GM18517 (cell line): ENCODE measurements at regions not wholly inside any gene's neighbourhood (a gene's known extent, or its start where the extent isn't known, plus 50 kb on each side); places are given as distances from the start of the nearest gene placed in this dataset.

Source experiments
- ATAC-seq: cut with Tn5 transposase; IDR thresholded peaks from one replicate; pipeline ENCODE4 v1.9.1; 2021; ENCODE audit warnings: mild to moderate bottlenecking, moderate library complexity; ENCODE audit not compliant: unreplicated experiment

GRCh38 chr5:92904021-92904420, 677.0 kb downstream of the NR2F1-AS1 start:
- ATAC-seq = no peak

- no peak for ATAC-seq
Observed at GRCh38 chr5:92899611-92900010, 681.4 kb downstream of the NR2F1-AS1 start.

- no peak for ATAC-seq
Observed at GRCh38 chr5:92896722-92897121, 684.3 kb downstream of the NR2F1-AS1 start.

- no peak for ATAC-seq
Observed at GRCh38 chr5:92890841-92891244, 690.2 kb downstream of the NR2F1-AS1 start.

GRCh38 chr5:92889140-92889539, 691.9 kb downstream of the NR2F1-AS1 start:
- no peak for ATAC-seq

- no peak for ATAC-seq
Observed at GRCh38 chr5:92887254-92887653, 693.8 kb downstream of the NR2F1-AS1 start.

GRCh38 chr5:92886751-92887150, 694.3 kb downstream of the NR2F1-AS1 start:
- ATAC-seq = no peak

- ATAC-seq = no peak
Observed at GRCh38 chr5:92885950-92886349, 695.1 kb downstream of the NR2F1-AS1 start.

GRCh38 chr5:92884469-92884868, 696.5 kb downstream of the NR2F1-AS1 start:
- ATAC-seq = no peak

- no peak for ATAC-seq
Observed at GRCh38 chr5:92879806-92880543, 701.0 kb downstream of the NR2F1-AS1 start.

- ATAC-seq = no peak
Observed at GRCh38 chr5:92874790-92875189, 706.2 kb downstream of the NR2F1-AS1 start.

- ATAC-seq = no peak
Observed at GRCh38 chr5:92868442-92868841, 712.6 kb downstream of the NR2F1-AS1 start.

- ATAC-seq = no peak
Observed at GRCh38 chr5:92864591-92864990, 716.4 kb downstream of the NR2F1-AS1 start.

GRCh38 chr5:92863666-92864065, 717.4 kb downstream of the NR2F1-AS1 start:
- no peak for ATAC-seq

GRCh38 chr5:92861531-92862285, 719.3 kb downstream of the NR2F1-AS1 start:
- no peak for ATAC-seq

- ATAC-seq = no peak
Observed at GRCh38 chr5:92860061-92860460, 721.0 kb downstream of the NR2F1-AS1 start.

GRCh38 chr5:92852219-92852618, 728.8 kb downstream of the NR2F1-AS1 start:
- ATAC-seq = no peak

- ATAC-seq = no peak
Observed at GRCh38 chr5:92850886-92851285, 730.1 kb downstream of the NR2F1-AS1 start.

GRCh38 chr5:92849756-92850155, 731.3 kb downstream of the NR2F1-AS1 start:
- no peak for ATAC-seq

GRCh38 chr5:92841604-92842155, 739.3 kb downstream of the NR2F1-AS1 start:
- ATAC-seq = no peak

GRCh38 chr5:92838253-92838652, 742.8 kb downstream of the NR2F1-AS1 start:
- ATAC-seq = no peak
